H9 (cell line): ENCODE measurements at regions not wholly inside any gene's neighbourhood (a gene's known extent, or its start where the extent isn't known, plus 50 kb on each side); places are given as distances from the start of the nearest gene placed in this dataset.

Experiments used
- DNase-seq: peaks from one replicate; pipeline ENCODE4 v3.0.0-alpha.2; 2017
- H2AFZ ChIP-seq: one replicate; pipeline ENCODE4 v1.6.1; 2013; ENCODE audit warnings: mild to moderate bottlenecking, low read length, control low read depth, moderate library complexity
- H2AK5ac ChIP-seq: 2 replicates; pipeline ENCODE4 v1.6.1; 2013; ENCODE audit warnings: low read length, control low read depth, mixed read lengths; ENCODE audit not compliant: insufficient read length
- H2BK120ac ChIP-seq: one replicate; pipeline ENCODE4 v1.6.1; 2013; ENCODE audit warnings: low read depth, mild to moderate bottlenecking, low read length, control low read depth, inconsistent platforms; ENCODE audit not compliant: poor library complexity, severe bottlenecking
- H2BK12ac ChIP-seq: 2 replicates; pipeline ENCODE4 v1.6.1; 2013; ENCODE audit warnings: low read length, control low read depth, mixed read lengths, low read depth; ENCODE audit not compliant: insufficient read length
- H2BK15ac ChIP-seq: 2 replicates; pipeline ENCODE4 v1.6.1; 2013; ENCODE audit warnings: low read depth, low read length, control low read depth
- H2BK20ac ChIP-seq: one replicate; pipeline ENCODE4 v1.6.1; 2013; ENCODE audit warnings: low read depth, mild to moderate bottlenecking, low read length, control low read depth, inconsistent platforms; ENCODE audit not compliant: poor library complexity, severe bottlenecking
- H2BK5ac ChIP-seq: 2 replicates; pipeline ENCODE4 v1.6.1; 2013; ENCODE audit warnings: low read length, control low read depth, mixed read lengths; ENCODE audit not compliant: insufficient read length
- H3K14ac ChIP-seq: 2 replicates; pipeline ENCODE4 v1.6.1; 2013; ENCODE audit warnings: low read length, control low read depth; ENCODE audit not compliant: insufficient read depth
- H3K18ac ChIP-seq: 2 replicates; pipeline ENCODE4 v1.6.1; 2013; ENCODE audit warnings: low read depth, mild to moderate bottlenecking, mixed read lengths, low read length, control low read depth; ENCODE audit not compliant: insufficient read length
- H3K23ac ChIP-seq: 2 replicates; pipeline ENCODE4 v1.6.1; 2013; ENCODE audit warnings: low read length, control low read depth, mixed read lengths, low read depth; ENCODE audit not compliant: insufficient read length
- H3K23me2 ChIP-seq: 2 replicates; pipeline ENCODE4 v1.6.1; 2013; ENCODE audit warnings: low read depth, mild to moderate bottlenecking, mixed read lengths, low read length, control low read depth; ENCODE audit not compliant: insufficient read length, poor library complexity, severe bottlenecking
- H3K27ac ChIP-seq: 2 replicates; pipeline ENCODE4 v1.5.1; 2013; ENCODE audit warnings: low read length, control low read depth, mixed read lengths, low read depth; ENCODE audit not compliant: insufficient read length
- H3K27me3 ChIP-seq: 2 replicates; pipeline ENCODE4 v1.6.1; 2013; ENCODE audit warnings: low read length, control low read depth, inconsistent platforms; ENCODE audit not compliant: insufficient read depth
- H3K4ac ChIP-seq: 2 replicates; pipeline ENCODE4 v1.6.1; 2013; ENCODE audit warnings: low read depth, mild to moderate bottlenecking, control low read depth, inconsistent platforms, low read length, moderate library complexity
- H3K4me1 ChIP-seq: 2 replicates; pipeline ENCODE4 v1.6.1; 2013; ENCODE audit warnings: low read length, control low read depth, inconsistent platforms; ENCODE audit not compliant: insufficient read depth
- H3K4me2 ChIP-seq: 2 replicates; pipeline ENCODE4 v1.6.1; 2013; ENCODE audit warnings: low read length, control low read depth, mixed read lengths; ENCODE audit not compliant: insufficient read length, insufficient read depth
- H3K56ac ChIP-seq: 2 replicates; pipeline ENCODE4 v1.6.1; 2013; ENCODE audit warnings: low read depth, mild to moderate bottlenecking, mixed read lengths, low read length, control low read depth; ENCODE audit not compliant: insufficient read length
- H3K79me1 ChIP-seq: 2 replicates; pipeline ENCODE4 v1.6.1; 2013; ENCODE audit warnings: low read depth, mild to moderate bottlenecking, moderate library complexity, low read length, control low read depth, inconsistent platforms; ENCODE audit not compliant: insufficient read depth, poor library complexity, severe bottlenecking
- H3K79me2 ChIP-seq: 2 replicates; pipeline ENCODE4 v1.6.1; 2013; ENCODE audit warnings: low read length, control low read depth, inconsistent platforms; ENCODE audit not compliant: insufficient read depth
- H3K9ac ChIP-seq: 2 replicates; pipeline ENCODE4 v1.6.1; 2013; ENCODE audit warnings: low read length, control low read depth, mixed read lengths; ENCODE audit not compliant: insufficient read length; ENCODE audit errors: extremely low read depth
- H3K9me3 ChIP-seq: one replicate; pipeline ENCODE4 v1.6.1; 2013; ENCODE audit warnings: low read depth, low read length, inconsistent platforms; ENCODE audit not compliant: control insufficient read depth
- H3T11ph ChIP-seq: one replicate; pipeline ENCODE4 v1.6.1; 2013; ENCODE audit warnings: mild to moderate bottlenecking, low read length, control low read depth, inconsistent platforms
- H4K20me1 ChIP-seq: one replicate; pipeline ENCODE4 v1.6.1; 2013; ENCODE audit not compliant: control insufficient read depth, insufficient read length, insufficient read depth
- H4K5ac ChIP-seq: 2 replicates; pipeline ENCODE4 v1.6.1; 2013; ENCODE audit warnings: low read depth, mild to moderate bottlenecking, mixed read lengths, low read length, control low read depth; ENCODE audit not compliant: insufficient read length
- H4K8ac ChIP-seq: replicated peaks from 2 replicates; pipeline ENCODE4 v1.6.1; 2013; ENCODE audit warnings: low read length, control low read depth, mixed read lengths, low read depth; ENCODE audit not compliant: insufficient read length
- H4K91ac ChIP-seq: 2 replicates; pipeline ENCODE4 v1.6.1; 2013; ENCODE audit warnings: low read depth, mild to moderate bottlenecking, moderate library complexity, mixed read lengths, low read length, control low read depth; ENCODE audit not compliant: insufficient read length
- H3K27ac Mint-ChIP-seq, 3 experiments: 2 replicates in 2 of 3; 3 replicates in 1 of 3; pipeline ENCODE4 v1.8.0; 2020 to 2021; ENCODE audit warnings: mixed read lengths in 3 of 3, mild to moderate bottlenecking in 1 of 3, moderate library complexity in 1 of 3
- H3K27me3 Mint-ChIP-seq: 2 replicates; pipeline ENCODE4 v1.8.0; 2021; ENCODE audit warnings: low read depth, mild to moderate bottlenecking, moderate library complexity, mixed read lengths
- H3K36me3 Mint-ChIP-seq, 3 experiments: 2 replicates in 2 of 3; 3 replicates in 1 of 3; pipeline ENCODE4 v1.8.0; 2020 to 2021; ENCODE audit warnings: low read depth in 3 of 3, mixed read lengths in 3 of 3; ENCODE audit not compliant: insufficient read depth in 1 of 3
- H3K4me1 Mint-ChIP-seq, 2 experiments: 2 replicates each; pipeline ENCODE4 v1.8.0; 2020; ENCODE audit warnings: mixed read lengths in 2 of 2
- H3K4me3 Mint-ChIP-seq, 2 experiments: 2 replicates in 1 of 2; 3 replicates in 1 of 2; pipeline ENCODE4 v1.8.0; 2020 to 2021; ENCODE audit warnings: mild to moderate bottlenecking in 2 of 2, mixed read lengths in 2 of 2, moderate library complexity in 1 of 2
- H3K9me3 Mint-ChIP-seq, 2 experiments: 2 replicates in 1 of 2; 3 replicates in 1 of 2; pipeline ENCODE4 v1.8.0; 2020; ENCODE audit warnings: mild to moderate bottlenecking in 2 of 2, mixed read lengths in 2 of 2, moderate library complexity in 1 of 2
- WGBS: extraction: QIAGEN DNeasy Blood & Tissue Kit; methylation state at CpG from one replicate; pipeline ENCODE4 v1.1.7; 2013; ENCODE audit warnings: missing lambda C conversion rate, low lambda C conversion rate, mixed read lengths; ENCODE audit not compliant: insufficient read length; ENCODE audit errors: extremely low coverage; 5-methylcytosine and 5-hydroxymethylcytosine counted together
- TF ChIP-seq, protein P1 (sequence below): fragments of 200-600 bp; sonication (generic); conservative IDR thresholded peaks from 3 replicates; pipeline ENCODE4 v1.8.0; 2021; ENCODE audit warnings: antibody characterized with exemption, mild to moderate bottlenecking

DNA sequence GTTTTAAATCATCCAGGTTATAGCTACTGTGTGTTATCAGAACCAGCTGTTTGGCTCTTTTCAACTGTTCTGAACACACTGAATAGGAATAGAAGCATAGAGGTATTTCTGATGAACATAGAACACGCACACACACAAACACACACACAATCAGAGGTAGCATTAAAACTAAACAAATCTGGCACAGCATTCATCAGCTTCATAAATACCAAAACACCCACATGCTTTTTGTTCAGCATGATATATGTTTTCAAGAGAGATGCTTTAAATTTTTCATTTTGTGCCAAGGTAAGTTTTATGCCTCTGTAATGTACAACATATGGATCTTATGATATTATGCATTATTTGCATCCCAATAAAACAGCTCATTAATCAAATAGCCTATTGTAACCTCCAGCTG is 208.6 kb downstream of the GALC start:
- no peak for DNase-seq
- Mint-ChIP-seq H3K27me3 (no peaks in the 10 kb centered on the region; the same call in none of the 2 replicates), H3K4me3 (no peak overlapping the region), H3K36me3 (peaks cover 4 to 15% (median 11%) of the 10 kb centered on the region in 3 experiments; a peak in 5 of 7 replicates), H3K27ac (no peak overlapping the region), H3K9me3 (peaks cover 19 to 23% of the 10 kb centered on the region in 2 experiments), H3K4me1 (peaks cover 8 to 10% of the 10 kb centered on the region in 2 experiments)
- no peaks in the 10 kb centered on the region for H3K79me1 ChIP-seq
- peaks cover 9% of the 10 kb centered on the region for H3K9me3 ChIP-seq
- no peak overlapping the region for H3K27ac ChIP-seq
- no peak overlapping the region for H3T11ph ChIP-seq
- H3K56ac ChIP-seq: no peak overlapping the region
- H3K9ac ChIP-seq: no peak overlapping the region
- H3K23me2 ChIP-seq: no peaks in the 10 kb centered on the region
- H4K91ac ChIP-seq: no peak overlapping the region
- no peaks in the 10 kb centered on the region for H3K79me2 ChIP-seq
- H3K4ac ChIP-seq: no peak overlapping the region
- H3K4me2 ChIP-seq: no peak overlapping the region
- H2BK120ac ChIP-seq: no peak overlapping the region
- H3K14ac ChIP-seq: no peak overlapping the region
- TF ChIP-seq, protein P1, sequence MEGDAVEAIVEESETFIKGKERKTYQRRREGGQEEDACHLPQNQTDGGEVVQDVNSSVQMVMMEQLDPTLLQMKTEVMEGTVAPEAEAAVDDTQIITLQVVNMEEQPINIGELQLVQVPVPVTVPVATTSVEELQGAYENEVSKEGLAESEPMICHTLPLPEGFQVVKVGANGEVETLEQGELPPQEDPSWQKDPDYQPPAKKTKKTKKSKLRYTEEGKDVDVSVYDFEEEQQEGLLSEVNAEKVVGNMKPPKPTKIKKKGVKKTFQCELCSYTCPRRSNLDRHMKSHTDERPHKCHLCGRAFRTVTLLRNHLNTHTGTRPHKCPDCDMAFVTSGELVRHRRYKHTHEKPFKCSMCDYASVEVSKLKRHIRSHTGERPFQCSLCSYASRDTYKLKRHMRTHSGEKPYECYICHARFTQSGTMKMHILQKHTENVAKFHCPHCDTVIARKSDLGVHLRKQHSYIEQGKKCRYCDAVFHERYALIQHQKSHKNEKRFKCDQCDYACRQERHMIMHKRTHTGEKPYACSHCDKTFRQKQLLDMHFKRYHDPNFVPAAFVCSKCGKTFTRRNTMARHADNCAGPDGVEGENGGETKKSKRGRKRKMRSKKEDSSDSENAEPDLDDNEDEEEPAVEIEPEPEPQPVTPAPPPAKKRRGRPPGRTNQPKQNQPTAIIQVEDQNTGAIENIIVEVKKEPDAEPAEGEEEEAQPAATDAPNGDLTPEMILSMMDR: no peak
- no peak overlapping the region for H2AFZ ChIP-seq
- H2BK15ac ChIP-seq: no peak overlapping the region
- no peak overlapping the region for H4K8ac ChIP-seq
- no peak overlapping the region for H2BK12ac ChIP-seq
- H3K18ac ChIP-seq: no peak overlapping the region
- no peak overlapping the region for H3K23ac ChIP-seq
- no peaks in the 10 kb centered on the region for H3K4me1 ChIP-seq
- no peaks in the 10 kb centered on the region for H3K27me3 ChIP-seq
- H2BK20ac ChIP-seq: no peak overlapping the region
- no CpG with 5 or more reads among the region's 1 CpG for WGBS
- H2BK5ac ChIP-seq: no peak overlapping the region
- H2AK5ac ChIP-seq: no peak overlapping the region
- no peak overlapping the region for H4K5ac ChIP-seq
- H4K20me1 ChIP-seq: no peaks in the 10 kb centered on the region
